ENCODE measurements at regions not wholly inside any gene's neighbourhood (a gene's known extent, or its start where the extent isn't known, plus 50 kb on each side); places are given as distances from the start of the nearest gene placed in this dataset.

DNA sequence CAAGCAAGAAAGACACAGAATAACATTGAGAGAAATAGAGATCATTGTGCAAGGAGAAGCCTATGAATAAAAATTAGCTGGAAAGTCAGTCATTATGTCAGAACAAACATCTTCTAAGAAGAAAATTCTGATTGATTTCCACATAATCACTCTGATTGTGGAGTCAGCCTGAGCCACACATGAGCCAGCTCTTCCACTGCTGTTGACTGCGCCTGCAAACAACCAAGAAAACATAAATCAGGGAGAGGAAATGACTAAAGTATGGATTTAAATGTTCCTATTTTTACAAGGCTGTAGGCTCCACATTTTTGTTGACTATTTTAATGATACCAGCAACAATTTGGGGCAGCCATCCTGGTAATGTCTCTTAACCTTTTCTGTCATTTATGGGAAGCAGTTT, 962.3 kb downstream of the EFNB2 start:
- DNase-seq (ENCODE audit: extremely low spot score): no peak
- POLR2A ChIA-PET: no interaction called here
- TF ChIP-seq, protein P1, sequence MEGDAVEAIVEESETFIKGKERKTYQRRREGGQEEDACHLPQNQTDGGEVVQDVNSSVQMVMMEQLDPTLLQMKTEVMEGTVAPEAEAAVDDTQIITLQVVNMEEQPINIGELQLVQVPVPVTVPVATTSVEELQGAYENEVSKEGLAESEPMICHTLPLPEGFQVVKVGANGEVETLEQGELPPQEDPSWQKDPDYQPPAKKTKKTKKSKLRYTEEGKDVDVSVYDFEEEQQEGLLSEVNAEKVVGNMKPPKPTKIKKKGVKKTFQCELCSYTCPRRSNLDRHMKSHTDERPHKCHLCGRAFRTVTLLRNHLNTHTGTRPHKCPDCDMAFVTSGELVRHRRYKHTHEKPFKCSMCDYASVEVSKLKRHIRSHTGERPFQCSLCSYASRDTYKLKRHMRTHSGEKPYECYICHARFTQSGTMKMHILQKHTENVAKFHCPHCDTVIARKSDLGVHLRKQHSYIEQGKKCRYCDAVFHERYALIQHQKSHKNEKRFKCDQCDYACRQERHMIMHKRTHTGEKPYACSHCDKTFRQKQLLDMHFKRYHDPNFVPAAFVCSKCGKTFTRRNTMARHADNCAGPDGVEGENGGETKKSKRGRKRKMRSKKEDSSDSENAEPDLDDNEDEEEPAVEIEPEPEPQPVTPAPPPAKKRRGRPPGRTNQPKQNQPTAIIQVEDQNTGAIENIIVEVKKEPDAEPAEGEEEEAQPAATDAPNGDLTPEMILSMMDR (IDR thresholded peaks at IDR 0.05; ENCODE audit: control extremely low read depth, extremely low read depth, low read depth, missing control alignments): no peak
- CTCF ChIA-PET: no interaction called here

GRCh38 chr13:105572401-105572800, 963.1 kb downstream of the EFNB2 start:
- TF ChIP-seq, protein P1 (IDR thresholded peaks at IDR 0.05; ENCODE audit: control extremely low read depth, extremely low read depth, low read depth, missing control alignments): no peak
- POLR2A ChIA-PET: no interaction called here
- DNase-seq (ENCODE audit: extremely low spot score): no peak
- CTCF ChIA-PET: interaction anchor here (0.8 to 1.2 kb wide), 3 partner anchors 10 to 17 kb away, joined by 3 to 4 read pairs (median 3); no protein-coding TSS in a partner anchor

DNA sequence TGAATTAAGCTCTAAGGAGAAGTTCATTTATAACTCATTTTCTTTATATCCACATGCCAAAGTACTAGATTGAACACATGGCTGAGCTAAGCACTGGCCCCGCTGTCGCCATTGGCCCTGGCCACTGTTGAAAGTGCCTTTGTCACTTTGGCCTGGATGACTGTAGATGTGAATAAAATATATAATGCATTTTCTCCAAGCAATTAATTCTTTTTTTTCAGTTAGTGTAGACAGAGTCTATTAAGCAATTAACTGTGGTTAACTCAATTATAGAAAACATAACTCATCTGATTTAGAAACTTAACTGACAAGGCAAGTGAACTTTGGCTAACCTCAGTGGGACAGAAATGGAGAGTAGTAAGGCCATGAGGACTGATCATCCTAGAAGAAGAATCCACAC, 965.6 kb downstream of the EFNB2 start:
- CTCF ChIA-PET: interaction anchor here (1.4 kb wide), 1 partner anchor 27 kb away, joined by 3 read pairs; no protein-coding TSS in a partner anchor
- no peak for DNase-seq (ENCODE audit: extremely low spot score)
- POLR2A ChIA-PET: no interaction called here
- TF ChIP-seq, protein P1 (IDR thresholded peaks at IDR 0.05; ENCODE audit: control extremely low read depth, extremely low read depth, low read depth, missing control alignments): no peak

DNA sequence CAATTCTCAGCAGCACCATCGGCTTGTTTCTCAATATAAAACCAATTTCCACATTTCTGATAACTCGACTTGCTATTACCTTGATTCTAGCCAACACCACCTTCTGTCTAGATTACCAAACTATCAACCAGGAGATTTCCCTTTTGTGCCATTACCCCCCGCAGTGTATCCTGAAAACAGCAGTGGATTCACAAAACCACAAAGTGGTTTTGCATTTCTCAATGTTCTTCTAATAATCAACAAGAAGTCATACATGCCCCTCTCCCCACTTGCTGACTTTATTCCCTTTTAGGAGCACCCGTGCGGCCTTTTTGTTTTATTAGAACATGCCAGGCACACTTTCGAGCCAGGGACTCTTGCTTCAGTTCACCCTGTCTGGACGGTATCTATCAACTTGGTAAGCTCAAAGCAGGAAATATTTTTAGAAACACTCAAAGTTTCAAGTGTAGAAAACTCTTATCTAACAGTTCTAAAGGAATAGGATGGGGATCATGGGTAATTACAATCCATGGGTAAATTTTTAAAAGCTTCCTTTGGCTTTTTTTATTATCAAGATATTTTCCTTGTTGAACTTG, 967.4 kb downstream of the EFNB2 start:
- DNase-seq (ENCODE audit: extremely low spot score): no peak
- POLR2A ChIA-PET: no interaction called here
- CTCF ChIA-PET: no interaction called here
- TF ChIP-seq, protein P1 (IDR thresholded peaks at IDR 0.05; ENCODE audit: control extremely low read depth, extremely low read depth, low read depth, missing control alignments): no peak

GRCh38 chr13:105565136-105565727, 970.2 kb downstream of the EFNB2 start:
- TF ChIP-seq, protein P1 (IDR thresholded peaks at IDR 0.05; ENCODE audit: control extremely low read depth, extremely low read depth, low read depth, missing control alignments): no peak
- DNase-seq (ENCODE audit: extremely low spot score): no peak
- POLR2A ChIA-PET: no interaction called here
- CTCF ChIA-PET: no interaction called here

DNA sequence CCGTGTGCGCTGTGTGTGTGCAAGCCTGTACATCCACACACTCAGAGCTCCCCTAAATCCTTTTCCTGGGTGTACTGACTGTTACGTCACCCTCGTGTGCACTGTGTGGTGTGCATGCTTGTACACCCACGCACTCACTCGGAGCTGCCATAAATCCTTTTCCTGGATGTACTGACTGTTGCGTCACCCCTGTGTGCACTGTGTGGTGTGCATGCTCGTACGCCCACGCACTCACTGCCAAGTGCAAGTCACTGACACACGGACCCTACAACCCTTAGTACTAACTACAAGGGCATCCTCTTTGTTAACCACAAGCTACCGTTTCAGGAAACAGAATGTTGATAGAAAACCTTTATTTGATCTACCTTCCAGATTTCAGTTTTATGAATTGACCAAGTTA, 983.4 kb downstream of the EFNB2 start:
- ChIA-PET CTCF (no interaction called here), POLR2A (no interaction called here)
- TF ChIP-seq, protein P1 (IDR thresholded peaks at IDR 0.05; ENCODE audit: control extremely low read depth, extremely low read depth, low read depth, missing control alignments): no peak
- DNase-seq (ENCODE audit: extremely low spot score): no peak
